Endodermal cell (in vitro differentiated cells): ENCODE measurements at regions not wholly inside any gene's neighbourhood (a gene's known extent, or its start where the extent isn't known, plus 50 kb on each side); places are given as distances from the start of the nearest gene placed in this dataset.

ENCODE experiments used
- DNase-seq: peaks from one replicate; pipeline ENCODE4 v3.0.0-alpha.2; 2017
- H3K27ac ChIP-seq: 2 replicates; pipeline ENCODE4 v1.5.1; 2013; ENCODE audit warnings: mild to moderate bottlenecking, low read depth, low read length, moderate library complexity
- H3K27me3 ChIP-seq: 2 replicates; pipeline ENCODE4 v1.6.1; 2013; ENCODE audit warnings: mild to moderate bottlenecking, low read length, moderate library complexity; ENCODE audit not compliant: insufficient read depth, control insufficient read depth, poor library complexity, severe bottlenecking
- H3K36me3 ChIP-seq: 2 replicates; pipeline ENCODE4 v1.7.0; 2013; ENCODE audit warnings: mild to moderate bottlenecking, low read length, moderate library complexity; ENCODE audit not compliant: control insufficient read depth, insufficient read depth
- H3K4me1 ChIP-seq: one replicate; pipeline ENCODE4 v1.7.0; 2013; ENCODE audit warnings: low read length; ENCODE audit not compliant: control insufficient read depth, insufficient read depth
- H3K4me3 ChIP-seq: 2 replicates; pipeline ENCODE4 v1.5.1; 2013; ENCODE audit warnings: mild to moderate bottlenecking, low read length, moderate library complexity
- H3K9ac ChIP-seq: 2 replicates; pipeline ENCODE4 v1.6.1; 2013; ENCODE audit warnings: mild to moderate bottlenecking, low read length, moderate library complexity; ENCODE audit not compliant: poor library complexity, severe bottlenecking; ENCODE audit errors: extremely low read depth
- H3K9me3 ChIP-seq: 2 replicates; pipeline ENCODE4 v1.6.1; 2013; ENCODE audit warnings: mild to moderate bottlenecking, low read length, moderate library complexity; ENCODE audit not compliant: control insufficient read depth
- H3K27ac Mint-ChIP-seq: 2 replicates; pipeline ENCODE4 v1.8.0; 2020; ENCODE audit warnings: mixed read lengths
- H3K27me3 Mint-ChIP-seq: 2 replicates; pipeline ENCODE4 v1.8.0; 2021; ENCODE audit warnings: mild to moderate bottlenecking, mixed read lengths; ENCODE audit not compliant: insufficient read depth
- H3K36me3 Mint-ChIP-seq: 2 replicates; pipeline ENCODE4 v1.8.0; 2020; ENCODE audit warnings: low read depth, mixed read lengths
- H3K4me1 Mint-ChIP-seq: 2 replicates; pipeline ENCODE4 v1.8.0; 2020; ENCODE audit warnings: mixed read lengths
- H3K4me3 Mint-ChIP-seq: 2 replicates; pipeline ENCODE4 v1.8.0; 2020; ENCODE audit warnings: mild to moderate bottlenecking, moderate library complexity, mixed read lengths
- H3K9me3 Mint-ChIP-seq: 2 replicates; pipeline ENCODE4 v1.8.0; 2020; ENCODE audit warnings: mild to moderate bottlenecking, mixed read lengths
- CTCF ChIP-seq: fragments of 200-600 bp; sonication (generic); conservative IDR thresholded peaks from 2 replicates; pipeline ENCODE4 v1.5.0; 2021; ENCODE audit warnings: antibody characterized with exemption, mild to moderate bottlenecking
- WGBS, 2 experiments: methylation state at CpG; one replicate each; pipeline versions ENCODE4 v1.1.5 to v1.1.7; 2013; ENCODE audit warnings: missing lambda C conversion rate in 2 of 2, mixed read lengths in 1 of 2; ENCODE audit not compliant: insufficient coverage in 1 of 2, insufficient read length in 1 of 2; 5-methylcytosine and 5-hydroxymethylcytosine counted together

- H3K36me3 Mint-ChIP-seq = peaks cover 8% of the 10 kb centered on the region
- Histone ChIP-seq H3K4me3 (no peak overlapping the region), H3K27ac (no peak overlapping the region), H3K36me3 (no peaks in the 10 kb centered on the region), H3K9me3 (no peaks in the 10 kb centered on the region), H3K9ac (no peak overlapping the region), H3K27me3 (no peaks in the 10 kb centered on the region), H3K4me1 (no peaks in the 10 kb centered on the region)
- no peak for TF ChIP-seq CTCF
- no peaks in the 10 kb centered on the region for H3K4me1 Mint-ChIP-seq
- no peak for DNase-seq
- peaks cover 49% of the 10 kb centered on the region for H3K9me3 Mint-ChIP-seq
- no peaks in the 10 kb centered on the region for H3K27me3 Mint-ChIP-seq
- no peak overlapping the region for H3K27ac Mint-ChIP-seq
- no peak overlapping the region for H3K4me3 Mint-ChIP-seq
These were observed 715.0 kb downstream of the FAM133A start for GRCh38 chrX:94389044-94389443.

GRCh38 chrX:94400488-94400887 lies 726.5 kb downstream of the FAM133A start:
- DNase-seq = peak; percentile 68
- no peak overlapping the region for H3K27ac ChIP-seq
- H3K36me3 Mint-ChIP-seq = peaks cover 2% of the 10 kb centered on the region
- peaks cover 25% of the 10 kb centered on the region for H3K9me3 Mint-ChIP-seq
- no peaks in the 10 kb centered on the region for H3K9me3 ChIP-seq
- no peaks in the 10 kb centered on the region for H3K36me3 ChIP-seq
- H3K27ac Mint-ChIP-seq = peak overlapping the region; percentile 21
- no peak overlapping the region for H3K9ac ChIP-seq
- no peak overlapping the region for H3K4me3 ChIP-seq
- 100% methylated on average over 2 of the region's 2 CpGs; no CpG with 5 or more reads in 1 of the 2 experiments for WGBS, 2 experiments
- H3K27me3 Mint-ChIP-seq = no peaks in the 10 kb centered on the region
- H3K27me3 ChIP-seq = no peaks in the 10 kb centered on the region
- H3K4me1 Mint-ChIP-seq = no peaks in the 10 kb centered on the region
- H3K4me1 ChIP-seq = no peaks in the 10 kb centered on the region
- H3K4me3 Mint-ChIP-seq = no peak overlapping the region
- no peak for TF ChIP-seq CTCF

- DNase-seq = no peak
- WGBS, 2 experiments = 100% methylated on average over 2 of the region's 2 CpGs; no CpG with 5 or more reads in 1 of the 2 experiments
These were observed 727.4 kb downstream of the FAM133A start for GRCh38 chrX:94401426-94401825.

More at GRCh38 chrX:94401426-94401825, 727.4 kb downstream of the FAM133A start:
- Histone ChIP-seq H3K9me3 (no peaks in the 10 kb centered on the region), H3K27ac (no peak overlapping the region), H3K4me3 (no peak overlapping the region), H3K9ac (no peak overlapping the region), H3K36me3 (no peaks in the 10 kb centered on the region), H3K4me1 (no peaks in the 10 kb centered on the region), H3K27me3 (no peaks in the 10 kb centered on the region)
- Mint-ChIP-seq H3K9me3 (peaks cover 24% of the 10 kb centered on the region), H3K27me3 (no peaks in the 10 kb centered on the region), H3K27ac (no peak overlapping the region), H3K4me1 (no peaks in the 10 kb centered on the region), H3K4me3 (no peak overlapping the region), H3K36me3 (peaks cover 4% of the 10 kb centered on the region)
- no peak for TF ChIP-seq CTCF
